Body of pancreas (tissue), 4 donors: ENCODE measurements at regions not wholly inside any gene's neighbourhood (a gene's known extent, or its start where the extent isn't known, plus 50 kb on each side); places are given as distances from the start of the nearest gene placed in this dataset.

ENCODE experiments used
- ATAC-seq: fragments of 150-250 bp; one replicate; pipeline ENCODE4 v1.9.1; 2016
- DNase-seq, 4 donors: peaks; one replicate each; pipeline ENCODE4 v3.0.0-alpha.2; 2019
- H3K27ac ChIP-seq, 4 donors: fragments of 200-600 bp; sonication (generic); 1 replicate in 3 of 4; 2 replicates in 1 of 4; pipeline versions ENCODE4 v1.5.1 to v1.6.1; 2016 to 2019; ENCODE audit warnings: mild to moderate bottlenecking in 1 of 4, mixed read lengths in 1 of 4, moderate library complexity in 1 of 4
- H3K27me3 ChIP-seq, 2 donors: fragments of 200-600 bp; sonication (generic); one replicate each; pipeline ENCODE4 v1.6.0; 2016; ENCODE audit warnings: mild to moderate bottlenecking in 1 of 2
- H3K36me3 ChIP-seq, 2 donors: fragments of 200-600 bp; sonication (generic); replicated peaks in 1 of 2; 2 replicates each; pipeline ENCODE4 v1.5.1; 2016; ENCODE audit warnings: low read depth in 2 of 2; ENCODE audit not compliant: insufficient read depth in 1 of 2
- H3K4me1 ChIP-seq: fragments of 200-600 bp; sonication (generic); one replicate; pipeline ENCODE4 v1.6.0; 2016
- H3K4me3 ChIP-seq, 2 donors: fragments of 200-600 bp; sonication (generic); 1 replicate in 1 of 2; 2 replicates in 1 of 2; pipeline ENCODE4 v1.5.1; 2016 to 2019
- H3K9me3 ChIP-seq, 3 donors: fragments of 200-600 bp; sonication (generic); 1 replicate in 2 of 3; 2 replicates in 1 of 3; pipeline ENCODE4 v1.5.1; 2016
- CTCF ChIP-seq, 7 experiments: fragments of 450-650 bp in 4 of 7; fragments of 200-600 bp in 3 of 7; sonication (generic) in 3 of 7; IDR thresholded peaks; one replicate each; pipeline ENCODE4 v1.5.1; 2016 to 2019; ENCODE audit warnings: antibody characterized with exemption in 7 of 7
- POLR2A ChIP-seq, 3 donors: fragments of 450-650 bp; IDR thresholded peaks; one replicate each; pipeline ENCODE4 v1.6.1; 2016; ENCODE audit warnings: antibody characterized with exemption in 3 of 3, mild to moderate bottlenecking in 2 of 3
- WGBS, 2 donors: methylation state at CpG; one replicate each; pipeline ENCODE4 v1.1.5; 2017; 5-methylcytosine and 5-hydroxymethylcytosine counted together
- intact Hi-C: fragments of 100-400 bp; cut with DNase I; formaldehyde crosslinking; loops from one replicate; pipeline ENCODE4 v1.15.1; 2023

- no peak for DNase-seq
Measured at GRCh38 chr18:35912332-35912731, 60.1 kb upstream of the RMP24 start.

GRCh38 chr18:35915056-35915455, 57.4 kb upstream of the RMP24 start:
- Histone ChIP-seq H3K4me1 (no peaks in the 10 kb centered on the region), H3K4me3 (no peak overlapping the region), H3K27ac (no peak overlapping the region), H3K27me3 (no peaks in the 10 kb centered on the region), H3K36me3 (no peaks in the 10 kb centered on the region), H3K9me3 (no peaks in the 10 kb centered on the region)
- DNase-seq (no peak), ATAC-seq (no peak)
- 70 to 77% methylated on average over 4 of the region's 4 CpGs for WGBS, 2 donors
- TF ChIP-seq CTCF (IDR thresholded peaks at IDR 0.05) (no peak), POLR2A (IDR thresholded peaks at IDR 0.05) (no peak)
- intact Hi-C loops: no loop called here

More at GRCh38 chr18:35912332-35912731, 60.1 kb upstream of the RMP24 start:
- no peaks in the 10 kb centered on the region for H3K4me1 ChIP-seq
- no peaks in the 10 kb centered on the region for H3K36me3 ChIP-seq
- WGBS, 2 donors: 35 to 36% methylated on average over 6 of the region's 6 CpGs
- ATAC-seq: no peak
- intact Hi-C loops: no loop called here
- H3K27me3 ChIP-seq: no peaks in the 10 kb centered on the region
- H3K9me3 ChIP-seq: no peaks in the 10 kb centered on the region
- no peak overlapping the region for H3K4me3 ChIP-seq
- no peak overlapping the region for H3K27ac ChIP-seq
- TF ChIP-seq CTCF (IDR thresholded peaks at IDR 0.05): no peak
- no peak for TF ChIP-seq POLR2A (IDR thresholded peaks at IDR 0.05)

GRCh38 chr18:35917043-35917442, 55.4 kb upstream of the RMP24 start:
- no peak overlapping the region for H3K4me3 ChIP-seq
- no peak for ATAC-seq
- H3K9me3 ChIP-seq: no peaks in the 10 kb centered on the region
- no peaks in the 10 kb centered on the region for H3K4me1 ChIP-seq
- no peaks in the 10 kb centered on the region for H3K27me3 ChIP-seq
- no peaks in the 10 kb centered on the region for H3K36me3 ChIP-seq
- DNase-seq: no peak
- H3K27ac ChIP-seq: no peak overlapping the region
- TF ChIP-seq CTCF (IDR thresholded peaks at IDR 0.05) (no peak), POLR2A (IDR thresholded peaks at IDR 0.05) (no peak)
- intact Hi-C loops: no loop called here

- DNase-seq: no peak
- Histone ChIP-seq H3K27ac (no peak overlapping the region), H3K4me3 (no peak overlapping the region), H3K36me3 (no peaks in the 10 kb centered on the region), H3K27me3 (no peaks in the 10 kb centered on the region), H3K4me1 (no peaks in the 10 kb centered on the region), H3K9me3 (no peaks in the 10 kb centered on the region)
- WGBS, 2 donors: 80 to 100% methylated on average over 1 of the region's 1 CpG
- TF ChIP-seq CTCF (IDR thresholded peaks at IDR 0.05): no peak
- no peak for TF ChIP-seq POLR2A (IDR thresholded peaks at IDR 0.05)
- no peak for ATAC-seq
- intact Hi-C loops: no loop called here
Measured at GRCh38 chr18:35918564-35918963, 53.9 kb upstream of the RMP24 start.

- DNase-seq (no peak), ATAC-seq (no peak)
- TF ChIP-seq POLR2A (IDR thresholded peaks at IDR 0.05) (no peak), CTCF (IDR thresholded peaks at IDR 0.05) (no peak)
- no peak overlapping the region for H3K27ac ChIP-seq
- no peaks in the 10 kb centered on the region for H3K36me3 ChIP-seq
- no peaks in the 10 kb centered on the region for H3K27me3 ChIP-seq
- intact Hi-C loops: no loop called here
- H3K4me3 ChIP-seq: no peak overlapping the region
- H3K4me1 ChIP-seq: no peaks in the 10 kb centered on the region
- WGBS, 2 donors: 76 to 78% methylated on average over 2 of the region's 2 CpGs
- H3K9me3 ChIP-seq: no peaks in the 10 kb centered on the region
Measured at GRCh38 chr18:35919179-35919578, 53.3 kb upstream of the RMP24 start.
